GM11168 (cell line): ENCODE measurements at regions not wholly inside any gene's neighbourhood (a gene's known extent, or its start where the extent isn't known, plus 50 kb on each side); places are given as distances from the start of the nearest gene placed in this dataset.
"Not testable (repeated sequence)": the region's sequence is repeated elsewhere in the genome, so short reads cannot be mapped to it uniquely, and the experiment has no call there.

ENCODE experiments used
- in situ Hi-C: fragments of 300-500 bp; cut with MboI; formaldehyde crosslinking; loops from one replicate; pipeline ENCODE4 v1.12.0; 2022; ENCODE audit warnings: low sequenced_read_pairs; ENCODE audit not compliant: unreplicated experiment

DNA sequence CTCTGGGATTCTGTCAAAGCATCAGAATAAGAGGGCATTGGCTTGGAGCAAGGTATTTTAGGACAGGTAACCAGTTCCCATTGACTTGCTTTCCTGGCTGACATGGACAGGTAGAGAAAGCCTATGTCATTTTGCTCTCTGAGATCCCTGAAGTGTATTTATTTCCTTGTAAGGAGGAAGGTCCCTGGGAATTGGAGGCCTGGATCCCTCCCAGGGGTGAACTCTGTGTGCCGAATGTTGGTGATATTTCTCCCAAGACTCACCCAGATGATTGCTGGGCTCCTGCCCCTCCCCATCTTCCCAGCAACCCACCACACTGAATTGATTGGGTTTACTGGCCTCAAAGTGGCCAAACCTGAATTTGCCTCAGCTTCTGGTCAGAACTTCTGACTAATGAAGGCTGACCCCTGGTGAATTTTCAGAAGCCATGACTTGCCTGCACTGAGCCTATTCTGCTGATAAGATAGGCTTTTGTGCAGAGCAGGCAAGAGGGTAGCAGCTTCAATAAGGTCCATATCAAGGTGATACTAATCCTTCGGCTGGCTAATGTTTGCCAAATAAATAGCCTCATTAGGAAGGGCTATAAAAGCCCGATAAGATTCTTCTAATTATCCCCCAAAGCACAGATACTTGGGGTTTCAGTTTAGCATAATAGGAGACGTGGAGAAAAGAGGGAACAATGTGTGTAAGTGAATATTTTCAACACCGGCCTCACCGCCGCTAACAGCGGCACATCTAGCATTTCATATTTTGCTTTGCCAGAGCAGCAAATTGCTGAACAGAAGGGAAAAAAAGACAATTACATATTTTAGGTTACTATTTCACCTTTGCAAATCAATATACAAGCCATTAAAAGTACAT, 152.9 kb upstream of the PITX1 start:
- in situ Hi-C loops: no loop called here

GRCh38 chr5:135185481-135186065, 151.5 kb upstream of the PITX1 start:
- in situ Hi-C loops: no loop called here

DNA sequence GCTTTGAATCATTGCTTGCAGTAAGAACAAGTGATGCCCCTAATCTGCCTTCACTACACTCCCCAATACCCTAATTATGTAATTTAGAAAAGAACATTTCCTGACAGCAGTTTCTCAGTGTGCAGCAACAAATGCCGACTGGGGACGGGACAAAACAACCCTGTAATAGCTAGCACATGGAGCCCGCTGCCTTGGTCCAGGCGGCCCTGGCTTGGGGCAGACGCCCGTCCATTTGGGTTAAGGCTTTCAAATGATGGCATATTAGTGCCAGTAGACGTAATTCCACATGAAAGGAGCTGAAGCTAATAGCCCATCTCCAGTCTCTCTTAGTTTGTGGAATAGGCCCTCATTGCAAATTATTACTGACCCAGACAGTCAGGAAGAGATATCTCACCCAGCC, 150.6 kb upstream of the PITX1 start:
- in situ Hi-C loops: no loop called here

GRCh38 chr5:135183464-135183863, 149.4 kb upstream of the PITX1 start:
- in situ Hi-C loops: no loop called here

DNA sequence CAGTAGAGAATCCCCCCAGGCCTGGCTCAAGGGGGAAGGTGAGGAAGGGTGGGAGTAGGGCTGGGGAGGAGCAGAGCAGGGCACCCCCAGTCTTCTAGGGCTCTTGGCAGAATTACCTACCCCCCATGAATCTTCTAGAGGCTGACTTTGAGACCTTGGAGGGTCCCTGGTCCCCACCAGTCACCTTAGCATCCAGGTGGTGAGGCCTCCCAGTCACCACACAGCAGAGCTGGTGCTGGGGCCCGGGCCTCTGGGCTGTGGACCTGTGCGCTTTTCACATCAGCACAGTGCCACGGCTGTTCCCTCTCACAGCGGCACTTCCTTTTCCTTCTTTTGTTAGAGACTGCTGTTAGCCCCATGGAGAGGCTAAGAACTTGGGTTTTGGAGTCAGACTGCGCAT, 148.6 kb upstream of the PITX1 start:
- in situ Hi-C loops: no loop called here

GRCh38 chr5:135181653-135182052, 147.6 kb upstream of the PITX1 start:
- in situ Hi-C loops: no loop called here

DNA sequence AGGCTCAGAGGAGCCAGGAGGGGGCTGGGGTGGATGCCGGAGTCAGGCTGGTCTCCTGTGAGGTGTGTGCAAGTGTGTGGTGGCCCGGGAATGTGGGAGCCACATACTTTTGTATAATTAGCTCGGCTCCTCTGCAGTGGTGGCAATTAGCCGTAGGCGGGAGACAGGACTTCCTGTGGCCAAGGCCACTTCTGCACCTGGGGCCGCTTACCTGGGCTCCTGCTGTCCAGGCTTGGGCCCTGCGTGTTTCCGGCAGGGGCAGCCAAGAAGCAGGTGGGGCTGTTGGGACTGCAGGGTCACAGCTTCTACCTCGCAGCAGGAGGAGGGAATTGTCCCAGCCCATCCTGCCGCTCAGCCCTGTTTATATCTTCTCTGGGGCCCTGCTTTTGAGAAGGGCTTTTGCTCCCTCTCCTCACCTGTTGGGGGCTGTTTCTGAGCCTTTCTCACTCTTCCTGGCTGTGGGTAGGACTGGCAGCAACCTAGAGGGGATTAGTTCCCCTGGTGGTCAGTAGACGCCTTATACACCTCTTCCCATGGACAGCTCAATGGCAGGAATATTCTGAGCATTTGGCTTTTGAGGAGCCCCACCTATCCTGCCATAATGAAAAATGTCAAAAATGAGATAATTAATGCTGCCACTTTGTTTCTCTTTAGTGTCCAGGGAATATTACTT, 145.4 kb upstream of the PITX1 start:
- in situ Hi-C loops: no loop called here

GRCh38 chr5:135178476-135179155, 144.6 kb upstream of the PITX1 start:
- in situ Hi-C loops: no loop called here

DNA sequence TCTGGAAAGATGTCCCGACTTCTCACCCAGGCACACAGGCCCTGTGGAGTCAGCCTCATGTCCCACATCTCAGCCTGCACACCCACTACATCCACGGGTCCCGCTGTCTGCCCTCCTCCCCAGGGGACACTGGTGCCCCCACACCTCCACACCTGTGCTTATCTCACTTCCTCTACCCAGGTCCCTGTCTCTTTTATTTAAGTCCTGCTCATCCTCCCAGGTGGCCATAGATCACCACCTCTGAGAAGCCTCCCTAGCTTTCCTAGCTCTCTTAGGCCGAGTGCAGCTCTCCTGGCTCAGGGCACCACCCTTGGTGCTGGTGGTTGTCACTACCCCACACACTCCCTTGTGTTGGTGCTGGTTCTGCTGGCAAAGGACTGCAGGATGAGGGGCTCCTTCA, 143.6 kb upstream of the PITX1 start:
- in situ Hi-C loops: no loop called here

DNA sequence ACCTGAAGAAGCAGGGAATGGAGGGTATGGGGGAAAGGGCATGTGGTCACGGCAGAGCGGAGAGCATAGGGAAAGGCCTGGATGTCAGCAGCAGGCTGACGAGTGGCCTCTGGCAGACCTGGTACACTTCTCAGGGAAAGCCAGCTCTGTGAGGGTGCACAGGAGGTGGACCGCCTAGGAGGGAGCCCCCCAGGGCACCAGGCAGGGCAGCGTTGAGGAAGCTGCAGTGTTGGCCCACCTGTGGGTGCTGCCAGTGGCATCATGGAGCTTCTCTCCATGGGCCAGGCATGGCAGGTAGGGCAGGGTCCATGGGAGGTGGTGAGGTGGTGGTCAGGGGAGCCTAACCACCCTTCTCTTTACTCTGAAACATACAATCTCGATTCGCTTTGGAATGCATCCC, 143.0 kb upstream of the PITX1 start:
- in situ Hi-C loops: no loop called here

GRCh38 chr5:135174315-135175096, 140.5 kb upstream of the PITX1 start:
- in situ Hi-C loops: no loop called here

DNA sequence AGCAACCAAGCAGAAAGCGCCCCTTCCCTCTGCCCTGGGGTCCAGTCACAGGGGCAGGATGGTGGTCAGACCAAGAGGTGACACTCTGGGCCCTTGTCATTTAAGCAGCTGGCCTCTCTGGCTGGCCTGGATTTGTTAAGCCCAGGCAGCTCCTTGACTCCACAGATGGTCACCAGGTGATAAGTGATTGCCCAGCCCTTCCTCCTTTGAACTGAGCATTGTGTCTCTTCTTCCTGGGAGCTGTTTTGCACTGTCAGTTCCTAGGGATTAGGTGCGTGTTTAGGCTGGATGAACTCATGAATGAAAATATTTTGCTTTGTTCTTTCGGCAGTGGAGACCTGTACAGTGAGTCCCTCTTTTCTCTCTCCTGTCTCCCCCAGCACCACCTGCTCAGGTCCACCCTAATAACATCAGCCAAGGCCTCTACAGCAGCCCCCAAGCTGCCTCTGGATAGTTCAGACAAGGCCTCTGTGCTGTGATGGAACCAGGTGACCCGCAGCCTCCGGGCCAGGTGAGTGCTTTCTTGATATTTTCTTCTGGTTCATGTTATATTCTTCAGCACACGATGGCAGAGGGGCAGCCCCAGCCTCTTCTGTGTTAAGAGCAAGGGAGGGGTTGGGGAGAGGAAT, 139.7 kb upstream of the PITX1 start:
- in situ Hi-C loops: no loop called here

- in situ Hi-C loops: no loop called here
Observed at GRCh38 chr5:135172718-135173117, 138.7 kb upstream of the PITX1 start.

- in situ Hi-C loops: no loop called here
Observed at GRCh38 chr5:135171336-135171735, 137.3 kb upstream of the PITX1 start.

- in situ Hi-C loops: no loop called here
Observed at GRCh38 chr5:135170500-135170899, 136.5 kb upstream of the PITX1 start.

DNA sequence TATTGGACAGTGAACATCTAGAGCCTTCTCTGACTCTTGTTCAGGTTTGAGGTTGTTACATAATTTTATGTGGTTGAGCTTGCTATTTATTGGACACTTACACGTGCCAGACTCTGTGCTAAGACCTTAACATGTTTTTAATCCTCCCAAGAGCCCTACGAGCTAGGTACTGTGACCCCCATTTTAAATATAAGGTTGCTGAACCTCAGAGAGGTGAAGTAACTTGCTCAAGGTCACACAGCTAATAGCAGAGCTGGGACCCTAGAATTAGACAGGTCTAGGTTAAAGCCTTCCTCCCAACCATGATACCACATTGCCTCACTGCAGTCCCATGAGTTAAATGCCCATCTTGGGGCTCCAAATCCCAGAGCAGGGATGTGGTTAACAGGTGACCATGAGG, 135.7 kb upstream of the PITX1 start:
- in situ Hi-C loops: no loop called here

DNA sequence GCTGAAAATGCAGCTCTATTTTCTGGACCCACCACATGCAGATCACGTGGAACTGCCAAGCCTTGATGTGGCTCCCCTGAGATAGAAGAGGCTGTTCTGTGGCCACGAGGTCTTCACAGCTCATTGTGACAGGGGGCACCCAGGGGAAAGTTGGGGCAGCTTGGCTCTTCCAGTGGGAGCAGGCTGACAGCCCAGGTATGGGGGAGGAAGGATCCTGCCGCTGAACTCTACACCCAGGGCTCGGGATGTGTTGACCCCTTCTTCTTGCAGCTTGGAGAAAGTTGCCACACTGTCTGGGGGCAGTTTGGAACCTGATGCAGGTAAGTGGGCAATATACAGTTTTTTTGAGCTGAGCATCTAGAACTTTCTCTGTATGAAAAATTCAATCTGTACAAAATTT, 133.6 kb upstream of the PITX1 start:
- in situ Hi-C loops: no loop called here

- in situ Hi-C loops: not testable (repeated sequence)
Observed at GRCh38 chr5:135164873-135165614, 131.0 kb upstream of the PITX1 start.

DNA sequence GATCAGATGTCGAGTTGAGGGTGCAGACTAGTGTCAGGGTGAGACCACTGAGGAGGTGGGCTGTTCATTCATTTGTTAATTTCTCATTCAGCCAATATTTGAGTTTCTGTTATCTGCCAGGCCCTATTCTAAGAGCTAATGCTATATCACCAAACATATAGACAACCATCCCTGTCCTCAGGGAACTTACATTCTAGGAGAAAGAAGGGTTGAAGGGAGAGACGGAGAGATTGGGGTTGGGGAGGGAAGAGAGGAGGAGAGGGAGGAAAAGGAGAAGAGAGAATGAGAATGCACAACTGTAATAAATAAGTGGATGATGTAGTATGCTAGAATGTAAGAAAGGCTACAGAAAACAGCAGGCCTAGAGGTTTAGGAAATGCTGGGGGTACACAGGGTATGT, 129.9 kb upstream of the PITX1 start:
- in situ Hi-C loops: no loop called here
